Hematopoietic multipotent progenitor cell treated with erythropoietin and hydrocortisone succinate and interleukin-3 and kit ligand, for 8 days (in vitro differentiated cells): ENCODE measurements at regions not wholly inside any gene's neighbourhood (a gene's known extent, or its start where the extent isn't known, plus 50 kb on each side); places are given as distances from the start of the nearest gene placed in this dataset.
"Not testable (repeated sequence)": the region's sequence is repeated elsewhere in the genome, so short reads cannot be mapped to it uniquely, and the experiment has no call there.

Source experiments
- DNase-seq: peaks from one replicate; pipeline ENCODE4 v3.0.0-alpha.2; 2015

DNA sequence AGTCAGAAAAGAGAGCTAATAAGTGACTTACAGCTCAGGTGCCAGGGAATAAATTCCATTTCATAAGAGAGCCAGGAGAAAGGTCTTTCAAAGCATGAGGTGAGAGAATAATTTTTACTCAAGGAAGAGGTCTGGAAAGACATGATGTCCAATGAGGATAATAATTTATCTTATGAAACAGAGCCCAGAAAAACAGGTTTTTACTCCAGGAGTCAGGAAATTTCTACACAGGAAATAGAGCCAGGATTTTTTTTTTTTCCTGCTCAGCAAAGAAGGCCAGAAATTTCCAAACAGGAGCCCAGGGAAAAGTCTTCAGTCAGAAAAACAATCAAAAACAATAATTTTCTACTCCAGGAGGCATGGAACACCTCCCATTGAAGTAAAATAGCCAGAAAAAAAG lies 1185.7 kb upstream of the TSPY4 start:
- DNase-seq = no peak

DNA sequence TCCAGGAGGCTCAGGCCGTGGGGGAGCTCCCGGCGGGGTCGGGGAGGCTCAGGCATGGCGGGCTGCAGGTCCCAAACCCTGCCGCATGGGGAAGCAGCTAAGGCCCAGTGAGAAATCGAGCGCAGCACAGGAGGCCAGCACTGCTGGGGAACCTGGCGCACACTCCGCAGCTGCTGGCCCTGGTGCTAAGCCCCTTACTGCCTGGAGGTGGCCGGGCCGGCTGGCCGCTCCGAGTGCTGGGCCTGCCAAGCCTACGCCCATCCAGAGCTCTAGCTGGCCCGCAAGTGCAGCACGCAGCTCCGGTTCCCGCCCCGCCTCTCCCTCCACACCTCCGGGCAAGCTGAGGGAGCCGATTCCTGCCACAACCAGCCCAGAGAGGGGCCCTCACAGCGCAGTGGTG lies 1208.7 kb upstream of the TSPY4 start:
- DNase-seq = no peak

DNA sequence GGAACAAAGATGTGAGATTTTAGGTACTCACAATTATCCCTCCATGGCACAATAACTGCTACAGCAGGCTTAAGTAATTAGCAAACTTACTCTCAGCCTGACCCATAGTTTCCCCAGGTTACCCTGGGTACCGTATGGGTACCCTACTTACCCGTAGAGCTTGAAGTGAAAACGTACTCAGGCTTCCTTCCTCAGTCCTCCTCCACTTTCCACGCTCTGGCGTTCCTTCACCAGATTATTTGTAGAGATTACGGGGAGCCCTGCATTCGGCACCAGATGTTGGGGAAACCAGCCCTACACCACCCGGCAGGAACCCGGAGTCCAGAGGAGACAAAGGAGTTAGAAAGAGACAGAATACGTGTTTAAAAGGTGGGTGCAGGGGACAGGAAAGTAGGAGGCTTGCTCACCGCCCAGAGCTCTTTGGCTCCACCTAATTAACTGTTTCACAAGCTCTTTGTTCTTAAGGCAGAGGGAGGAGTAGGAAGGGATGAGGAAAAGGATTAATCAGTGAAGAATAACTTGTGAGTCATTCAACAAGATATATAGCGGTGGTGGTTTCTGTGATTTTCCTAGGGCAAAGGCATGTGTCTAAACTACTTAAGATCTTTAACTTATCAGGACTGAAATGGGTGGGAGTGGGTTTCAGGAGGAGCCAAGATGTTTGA lies 1211.2 kb upstream of the TSPY4 start:
- no peak for DNase-seq

GRCh38 chrY:8121825-8122224 lies 1210.3 kb upstream of the AMELY start:
- DNase-seq = no peak

GRCh38 chrY:8094429-8094828 lies 1182.9 kb upstream of the AMELY start:
- DNase-seq = no peak

- DNase-seq = no peak
Observed at GRCh38 chrY:8092926-8093325, 1181.4 kb upstream of the AMELY start.

DNA sequence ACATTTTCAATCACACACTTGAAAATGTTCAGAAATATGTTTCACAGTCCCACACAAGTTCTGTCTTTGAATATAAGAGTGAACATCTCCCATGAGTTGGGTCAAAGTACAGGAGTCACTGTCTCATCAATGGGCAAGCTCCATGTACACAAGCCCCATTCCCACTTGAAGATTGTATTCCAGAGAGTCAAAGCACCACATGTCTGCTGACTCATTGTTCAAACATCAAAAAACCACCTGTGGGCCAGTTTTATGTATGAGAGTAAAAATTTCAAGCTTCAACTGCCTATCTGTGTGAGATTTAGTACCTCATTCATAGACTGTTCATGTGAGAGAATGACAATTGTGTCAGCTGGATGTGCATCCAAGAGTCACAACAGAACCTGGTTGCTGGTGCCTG lies 1174.4 kb upstream of the AMELY start:
- DNase-seq = no peak

- DNase-seq = no peak
Observed at GRCh38 chrY:8084192-8084591, 1172.6 kb upstream of the AMELY start.

DNA sequence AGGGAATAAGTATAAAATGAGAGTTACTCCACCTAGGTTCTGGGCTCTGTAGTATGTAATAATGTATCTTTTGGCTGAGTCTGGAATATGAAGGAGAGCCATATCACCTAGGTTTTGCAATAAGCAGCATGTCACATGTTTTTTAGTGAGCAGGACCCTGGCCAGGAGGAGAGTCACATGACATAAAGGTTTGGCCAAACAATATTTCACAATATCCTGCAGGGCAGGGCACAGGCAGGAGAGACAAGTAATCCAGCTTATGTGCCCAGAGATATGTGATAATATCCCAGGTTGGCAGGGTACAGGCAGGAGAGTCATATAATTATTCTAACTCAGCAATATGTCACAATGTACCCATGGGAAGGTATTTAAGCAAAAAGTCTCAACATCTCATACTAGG lies 1169.6 kb upstream of the AMELY start:
- DNase-seq = no peak

DNA sequence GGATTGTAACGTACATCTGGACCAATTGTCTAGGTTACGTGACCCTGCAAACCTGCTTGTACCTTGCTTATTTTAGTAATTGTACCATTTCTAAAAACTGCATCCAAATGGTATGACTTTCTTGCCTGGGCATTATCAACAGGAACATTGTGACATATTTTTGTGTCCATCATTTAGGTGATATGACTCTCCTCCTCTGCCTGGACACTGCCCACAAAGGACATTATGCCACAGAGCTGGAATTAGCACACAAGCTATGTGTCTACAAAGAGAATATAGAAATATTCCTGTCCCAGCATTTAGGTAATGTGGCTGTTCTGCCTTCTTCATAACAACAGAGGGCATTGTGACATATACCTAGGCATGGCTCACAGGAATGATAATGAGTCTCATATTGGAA lies 1153.7 kb upstream of the AMELY start:
- DNase-seq = no peak

- DNase-seq = no peak
Observed at GRCh38 chrY:8064500-8064899, 1152.9 kb upstream of the AMELY start.

- DNase-seq = no peak
Observed at GRCh38 chrY:8063973-8064372, 1152.4 kb upstream of the AMELY start.

- DNase-seq = no peak
Observed at GRCh38 chrY:8058613-8059012, 1147.1 kb upstream of the AMELY start.

- no peak for DNase-seq
Observed at GRCh38 chrY:8051340-8051739, 1139.8 kb upstream of the AMELY start.

DNA sequence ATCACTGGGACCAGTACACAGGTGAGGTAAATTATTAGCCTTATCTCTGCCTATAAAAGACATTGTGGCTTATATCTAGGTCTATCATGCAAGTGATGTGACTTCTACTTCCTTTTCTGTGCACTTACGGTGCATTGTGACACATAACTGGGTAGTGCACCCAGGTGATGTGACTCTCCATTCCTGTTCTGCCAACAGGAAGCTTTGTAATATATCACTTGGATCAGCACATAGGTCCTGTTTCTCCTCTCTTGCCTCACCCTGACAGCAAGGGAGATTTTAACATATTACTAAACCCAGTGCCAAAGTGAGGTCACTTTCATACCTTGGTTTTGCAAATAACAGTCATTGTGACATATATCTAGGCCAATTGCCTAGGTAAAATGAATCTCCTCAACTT lies 1129.7 kb upstream of the AMELY start:
- DNase-seq = no peak

GRCh38 chrY:8036563-8036962 lies 1125.0 kb upstream of the AMELY start:
- no peak for DNase-seq

DNA sequence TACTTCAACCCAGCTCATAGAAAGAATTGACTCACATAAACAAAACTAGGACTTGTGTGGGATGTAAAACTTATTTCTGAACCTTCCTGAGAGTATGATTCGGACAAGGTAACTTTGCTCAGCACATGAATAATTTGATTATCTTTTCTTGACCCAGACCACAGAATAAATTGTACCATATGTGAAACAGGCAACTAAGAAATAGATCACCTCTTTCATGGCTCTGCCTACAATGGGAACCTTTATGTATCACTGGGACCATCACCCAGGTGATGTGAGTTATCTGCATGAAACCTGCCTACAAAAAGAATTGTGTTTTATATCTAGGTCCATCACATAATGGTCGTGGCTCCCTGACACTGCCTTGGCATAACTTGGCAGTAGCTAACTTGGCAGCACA lies 1124.1 kb upstream of the AMELY start:
- no peak for DNase-seq

- no peak for DNase-seq
Observed at GRCh38 chrY:8034673-8035072, 1123.1 kb upstream of the AMELY start.

DNA sequence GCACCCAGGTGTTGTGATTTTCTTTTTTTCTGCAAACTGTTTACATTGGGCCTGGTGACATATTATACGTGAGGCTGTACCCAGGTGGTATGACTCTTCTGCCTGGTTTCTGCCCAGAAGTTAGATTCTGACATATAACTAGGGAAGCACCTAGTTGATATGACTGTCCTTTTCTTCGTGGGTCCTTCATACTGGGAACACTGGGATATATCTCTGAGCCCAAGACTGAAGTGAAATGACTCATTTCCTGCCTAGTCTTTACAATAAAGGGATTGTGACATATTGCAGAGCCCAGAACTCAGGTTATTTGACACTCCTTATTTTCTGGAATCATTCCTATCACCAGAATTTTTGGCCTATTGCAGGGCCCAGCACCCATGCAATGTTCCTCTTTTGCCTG lies 1121.6 kb upstream of the AMELY start:
- no peak for DNase-seq

GRCh38 chrY:8020540-8020939 lies 1109.0 kb upstream of the AMELY start:
- DNase-seq = no peak

GRCh38 chrY:8011515-8011914 lies 1100.0 kb upstream of the AMELY start:
- DNase-seq = no peak

- no peak for DNase-seq
Observed at GRCh38 chrY:8004196-8004595, 1092.6 kb upstream of the AMELY start.

DNA sequence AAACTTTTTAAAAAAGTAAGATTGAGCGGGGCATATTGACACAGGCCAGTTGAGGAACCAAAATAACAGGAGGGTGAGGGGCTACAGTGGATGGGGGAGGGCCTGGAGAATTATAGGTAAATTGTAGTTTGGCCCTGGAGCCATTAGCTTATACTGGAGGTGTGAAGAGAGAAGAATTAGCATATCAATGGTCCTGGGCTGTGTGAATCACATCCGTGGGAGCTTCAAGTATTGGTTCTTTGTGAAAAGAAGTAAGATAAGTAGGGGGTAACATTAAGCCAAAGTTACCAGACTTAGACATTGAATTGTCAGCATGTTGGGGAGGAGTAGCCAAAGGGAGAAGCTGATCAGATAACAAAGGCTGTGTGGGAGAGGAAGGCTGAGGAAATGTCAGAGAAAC lies 1085.2 kb upstream of the AMELY start:
- no peak for DNase-seq

DNA sequence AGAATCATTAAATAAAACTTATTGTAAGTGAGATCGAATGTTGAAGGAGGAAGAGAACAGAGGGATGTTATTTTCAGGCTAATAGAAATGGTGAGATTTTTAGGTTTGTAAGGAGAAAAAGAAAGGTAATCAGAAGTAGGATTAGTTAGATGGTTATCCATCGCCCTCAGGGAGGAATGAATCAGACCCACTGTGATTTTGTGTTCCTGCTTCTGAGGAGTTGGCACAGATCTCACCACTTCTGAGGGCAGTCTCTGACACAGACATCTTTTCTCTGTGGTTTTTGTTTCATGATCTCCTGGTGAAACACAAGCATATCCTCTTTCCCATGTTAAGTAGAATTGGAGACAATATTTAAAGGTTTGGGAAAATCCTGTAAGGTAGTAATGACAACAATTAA lies 1083.2 kb upstream of the AMELY start:
- not testable (repeated sequence) for DNase-seq

- DNase-seq = no peak
Observed at GRCh38 chrY:7979770-7980169, 1068.2 kb upstream of the AMELY start.

- no peak for DNase-seq
Observed at GRCh38 chrY:7977301-7977700, 1065.7 kb upstream of the AMELY start.
